OCI-LY1 (cell line): ENCODE measurements at regions not wholly inside any gene's neighbourhood (a gene's known extent, or its start where the extent isn't known, plus 50 kb on each side); places are given as distances from the start of the nearest gene placed in this dataset.

Source experiments
- H2AFZ ChIP-seq: fragments of 200-600 bp; sonication (generic), shearing (Covaris generic); 2 replicates; pipeline ENCODE4 v1.6.0; 2014; ENCODE audit warnings: antibody characterized with exemption, mild to moderate bottlenecking, low read length
- H3F3A ChIP-seq: fragments of 200-600 bp; sonication (generic), shearing (Covaris generic); 2 replicates; pipeline ENCODE4 v1.6.0; 2014; ENCODE audit warnings: mild to moderate bottlenecking, antibody characterized with exemption, low read length, moderate library complexity; ENCODE audit not compliant: insufficient read depth
- H3K27ac ChIP-seq: fragments of 200-600 bp; sonication (generic); 2 replicates; pipeline ENCODE4 v1.5.1; 2014; ENCODE audit warnings: low read length, mixed run types, mild to moderate bottlenecking, low read depth; ENCODE audit not compliant: poor library complexity, severe bottlenecking
- H3K27me3 ChIP-seq: fragments of 200-600 bp; sonication (generic); 2 replicates; pipeline ENCODE4 v1.6.0; 2014; ENCODE audit warnings: antibody characterized with exemption, mild to moderate bottlenecking, low read length, moderate library complexity; ENCODE audit not compliant: insufficient read depth
- H3K36me3 ChIP-seq: fragments of 200-600 bp; sonication (generic); 2 replicates; pipeline ENCODE4 v1.6.1; 2014; ENCODE audit warnings: mild to moderate bottlenecking, antibody characterized with exemption, low read length, moderate library complexity, mixed read lengths; ENCODE audit not compliant: insufficient read depth
- H3K4me1 ChIP-seq: fragments of 200-600 bp; sonication (generic); 2 replicates; pipeline ENCODE4 v1.5.1; 2014; ENCODE audit warnings: mild to moderate bottlenecking, low read length, moderate library complexity; ENCODE audit not compliant: insufficient read depth, severe bottlenecking
- H3K4me2 ChIP-seq: fragments of 200-600 bp; sonication (generic), shearing (Covaris generic); 2 replicates; pipeline ENCODE4 v1.6.1; 2014; ENCODE audit warnings: low read length
- H3K4me3 ChIP-seq: fragments of 200-600 bp; sonication (generic); 2 replicates; pipeline ENCODE4 v1.5.1; 2014; ENCODE audit warnings: low read length, low read depth, mild to moderate bottlenecking, mixed read lengths; ENCODE audit not compliant: poor library complexity, severe bottlenecking
- H3K79me2 ChIP-seq: fragments of 200-600 bp; shearing (Covaris generic); 2 replicates; pipeline ENCODE4 v1.6.1; 2016; ENCODE audit warnings: mixed run types, low read length, mixed read lengths; ENCODE audit not compliant: insufficient read depth
- H3K9ac ChIP-seq: fragments of 200-600 bp; sonication (generic), shearing (Covaris generic); 2 replicates; pipeline ENCODE4 v1.6.1; 2014; ENCODE audit warnings: mild to moderate bottlenecking, low read length, mixed read lengths
- H3K9me2 ChIP-seq: fragments of 200-600 bp; sonication (generic), shearing (Covaris generic); 2 replicates; pipeline ENCODE4 v1.6.1; 2014; ENCODE audit warnings: low read depth, mild to moderate bottlenecking, low read length, mixed read lengths
- H3K9me3 ChIP-seq: fragments of 200-600 bp; shearing (Covaris generic); 2 replicates; pipeline ENCODE4 v1.6.1; 2014; ENCODE audit warnings: low read length, mixed read lengths
- H4K20me1 ChIP-seq: fragments of 200-600 bp; sonication (generic), shearing (Covaris generic); 2 replicates; pipeline ENCODE4 v1.6.0; 2016; ENCODE audit warnings: mild to moderate bottlenecking, low read length; ENCODE audit not compliant: insufficient read depth
- CTCF ChIP-seq: fragments of 200-600 bp; sonication (generic), shearing (Covaris generic); IDR thresholded peaks from 2 replicates; pipeline ENCODE4 v1.5.1; 2017; ENCODE audit warnings: mild to moderate bottlenecking, antibody characterized with exemption, low read length, moderate library complexity, mixed read lengths
- EZH2 ChIP-seq: fragments of 200-600 bp; sonication (generic), shearing (Covaris generic); IDR thresholded peaks from 2 replicates; pipeline ENCODE4 v1.8.0; 2017; ENCODE audit warnings: borderline replicate concordance, mixed run types, mild to moderate bottlenecking, antibody characterized with exemption, low read length, moderate library complexity, mixed read lengths

- no peaks in the 10 kb centered on the region for H3F3A ChIP-seq
- no peaks in the 10 kb centered on the region for H3K9me2 ChIP-seq
- TF ChIP-seq EZH2, result no peak
- TF ChIP-seq CTCF, result peak; percentile 51
- no peak overlapping the region for H2AFZ ChIP-seq
- no peak overlapping the region for H3K9ac ChIP-seq
- H3K4me2 ChIP-seq, result no peak overlapping the region
- H3K4me3 ChIP-seq, result no peak overlapping the region
- no peaks in the 10 kb centered on the region for H3K4me1 ChIP-seq
- H3K9me3 ChIP-seq, result no peaks in the 10 kb centered on the region
- no peaks in the 10 kb centered on the region for H3K79me2 ChIP-seq
- no peak overlapping the region for H3K27ac ChIP-seq
- H3K36me3 ChIP-seq, result no peaks in the 10 kb centered on the region
- H3K27me3 ChIP-seq, result no peaks in the 10 kb centered on the region
- H4K20me1 ChIP-seq, result no peaks in the 10 kb centered on the region
Observed at GRCh38 chr2:109736177-109736827, 57.8 kb upstream of the RGPD5 start.
